RWPE2 (cell line): ENCODE measurements at regions not wholly inside any gene's neighbourhood (a gene's known extent, or its start where the extent isn't known, plus 50 kb on each side); places are given as distances from the start of the nearest gene placed in this dataset.

Source experiments
- ATAC-seq: fragments of 200-7000 bp; cut with Tn5 transposase; 3 replicates; pipeline ENCODE4 v1.9.1; 2021; ENCODE audit warnings: low read depth
- DNase-seq: peaks from one replicate; pipeline ENCODE4 v3.0.0-alpha.2; 2020; ENCODE audit warnings: low spot score
- H3K27ac ChIP-seq: fragments of 450-650 bp; 2 replicates; pipeline ENCODE4 v1.5.1; 2017; ENCODE audit warnings: mild to moderate bottlenecking; ENCODE audit not compliant: poor library complexity, severe bottlenecking
- H3K27me3 ChIP-seq: fragments of 250-450 bp; sonication (Bioruptor Pico); 2 replicates; pipeline ENCODE4 v1.5.1; 2021; ENCODE audit warnings: mild to moderate bottlenecking, moderate library complexity; ENCODE audit not compliant: insufficient read depth, poor library complexity, severe bottlenecking
- H3K36me3 ChIP-seq: fragments of 250-450 bp; sonication (Bioruptor Pico); 2 replicates; pipeline ENCODE4 v1.5.1; 2020; ENCODE audit warnings: low read depth, mild to moderate bottlenecking, moderate library complexity
- H3K4me1 ChIP-seq: fragments of 250-450 bp; sonication (Bioruptor Pico); 2 replicates; pipeline ENCODE4 v1.5.1; 2021; ENCODE audit warnings: mild to moderate bottlenecking, moderate library complexity; ENCODE audit not compliant: insufficient read depth, poor library complexity, severe bottlenecking
- H3K4me3 ChIP-seq: fragments of 250-450 bp; sonication (Bioruptor Pico); 2 replicates; pipeline ENCODE4 v1.5.1; 2021; ENCODE audit warnings: mild to moderate bottlenecking, moderate library complexity; ENCODE audit not compliant: severe bottlenecking
- H3K9me3 ChIP-seq: fragments of 250-450 bp; sonication (Bioruptor Pico); 2 replicates; pipeline ENCODE4 v1.5.1; 2021; ENCODE audit warnings: mild to moderate bottlenecking, moderate library complexity; ENCODE audit not compliant: severe bottlenecking
- TF ChIP-seq, protein P1 (sequence below): fragments of 450-650 bp; IDR thresholded peaks from one replicate; pipeline ENCODE4 v1.5.1; 2017; ENCODE audit warnings: mild to moderate bottlenecking, moderate library complexity; ENCODE audit not compliant: poor library complexity, severe bottlenecking

DNA sequence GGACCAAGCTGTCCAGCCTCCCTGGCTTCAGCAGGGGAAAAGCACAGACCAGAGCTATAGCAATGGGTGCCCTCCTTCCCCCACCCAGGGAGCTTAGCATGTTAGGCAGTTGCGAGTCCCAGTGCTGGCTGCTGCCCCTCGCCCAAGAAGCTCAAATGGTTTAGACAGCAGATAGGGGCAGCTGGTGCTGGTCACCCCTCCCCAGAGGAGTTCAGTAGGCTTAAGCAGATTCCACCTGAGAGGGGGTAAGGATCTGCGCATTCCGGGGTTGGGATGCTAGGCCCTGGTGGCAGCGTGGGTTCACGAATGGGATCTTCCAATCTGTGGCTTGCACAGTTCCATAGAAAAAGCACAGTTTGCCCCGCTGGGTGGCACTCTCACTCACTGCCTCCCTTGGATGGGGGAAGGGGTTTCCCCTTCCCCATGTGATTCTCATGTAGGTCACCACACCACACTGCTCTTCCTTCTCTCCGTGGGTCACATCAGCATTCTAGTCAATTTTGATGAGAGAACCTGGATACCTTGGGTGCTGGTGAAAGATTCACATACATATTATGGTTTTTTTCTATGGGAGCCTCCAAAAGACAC is 665.6 kb downstream of the C12orf50 start:
- Histone ChIP-seq H3K27me3 (no peaks in the 10 kb centered on the region), H3K4me3 (no peak overlapping the region), H3K9me3 (no peaks in the 10 kb centered on the region), H3K27ac (no peak overlapping the region), H3K36me3 (no peaks in the 10 kb centered on the region), H3K4me1 (no peaks in the 10 kb centered on the region)
- DNase-seq (no peak), ATAC-seq (no peak)
- TF ChIP-seq, protein P1, sequence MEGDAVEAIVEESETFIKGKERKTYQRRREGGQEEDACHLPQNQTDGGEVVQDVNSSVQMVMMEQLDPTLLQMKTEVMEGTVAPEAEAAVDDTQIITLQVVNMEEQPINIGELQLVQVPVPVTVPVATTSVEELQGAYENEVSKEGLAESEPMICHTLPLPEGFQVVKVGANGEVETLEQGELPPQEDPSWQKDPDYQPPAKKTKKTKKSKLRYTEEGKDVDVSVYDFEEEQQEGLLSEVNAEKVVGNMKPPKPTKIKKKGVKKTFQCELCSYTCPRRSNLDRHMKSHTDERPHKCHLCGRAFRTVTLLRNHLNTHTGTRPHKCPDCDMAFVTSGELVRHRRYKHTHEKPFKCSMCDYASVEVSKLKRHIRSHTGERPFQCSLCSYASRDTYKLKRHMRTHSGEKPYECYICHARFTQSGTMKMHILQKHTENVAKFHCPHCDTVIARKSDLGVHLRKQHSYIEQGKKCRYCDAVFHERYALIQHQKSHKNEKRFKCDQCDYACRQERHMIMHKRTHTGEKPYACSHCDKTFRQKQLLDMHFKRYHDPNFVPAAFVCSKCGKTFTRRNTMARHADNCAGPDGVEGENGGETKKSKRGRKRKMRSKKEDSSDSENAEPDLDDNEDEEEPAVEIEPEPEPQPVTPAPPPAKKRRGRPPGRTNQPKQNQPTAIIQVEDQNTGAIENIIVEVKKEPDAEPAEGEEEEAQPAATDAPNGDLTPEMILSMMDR, result no peak

DNA sequence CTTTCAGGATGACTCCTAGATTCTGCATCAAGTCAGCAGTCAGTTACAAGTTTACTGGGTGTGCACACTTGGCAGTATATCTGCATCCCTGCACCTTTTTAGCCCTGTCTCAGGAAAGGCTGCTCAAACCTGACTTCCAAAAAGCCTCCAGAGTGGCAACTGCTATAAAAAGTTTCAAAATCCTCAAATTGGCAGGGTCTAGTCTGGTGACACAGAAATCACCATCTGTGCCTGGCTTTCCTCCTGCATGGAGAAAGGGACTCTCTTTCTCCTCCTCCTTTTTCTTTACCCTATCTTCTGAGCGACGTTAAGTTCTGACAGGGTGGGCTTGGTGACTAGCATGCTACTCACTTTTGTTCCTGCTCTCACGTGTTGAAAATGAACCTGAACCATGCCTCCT is 679.5 kb downstream of the C12orf50 start:
- TF ChIP-seq, protein P1, result no peak
- no peak overlapping the region for H3K27ac ChIP-seq
- no peak overlapping the region for H3K4me3 ChIP-seq
- H3K4me1 ChIP-seq, result no peaks in the 10 kb centered on the region
- H3K9me3 ChIP-seq, result no peaks in the 10 kb centered on the region
- no peaks in the 10 kb centered on the region for H3K36me3 ChIP-seq
- DNase-seq, result no peak
- H3K27me3 ChIP-seq, result no peaks in the 10 kb centered on the region
- no peak for ATAC-seq

DNA sequence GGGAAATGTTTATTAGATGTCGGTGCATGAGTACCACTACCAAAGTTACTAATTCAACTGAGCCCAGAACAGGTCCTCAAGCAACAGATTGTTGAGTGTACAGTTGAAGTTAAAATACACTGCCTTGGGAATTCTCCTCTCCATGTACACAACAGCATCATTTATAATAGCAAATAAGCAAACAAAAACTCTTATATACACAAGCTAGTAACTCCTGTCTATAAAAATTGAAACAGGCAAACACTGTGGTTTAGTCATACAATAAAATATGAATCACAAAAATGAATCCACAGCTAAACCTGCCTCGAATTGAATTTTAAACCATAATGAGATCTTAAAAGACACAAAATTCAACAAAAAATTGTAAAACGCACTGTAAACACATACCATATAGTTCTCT is 681.1 kb downstream of the C12orf50 start:
- Histone ChIP-seq H3K27me3 (no peaks in the 10 kb centered on the region), H3K27ac (no peak overlapping the region), H3K36me3 (no peaks in the 10 kb centered on the region), H3K4me1 (no peaks in the 10 kb centered on the region), H3K9me3 (no peaks in the 10 kb centered on the region), H3K4me3 (no peak overlapping the region)
- DNase-seq (no peak), ATAC-seq (no peak)
- TF ChIP-seq, protein P1, result no peak

DNA sequence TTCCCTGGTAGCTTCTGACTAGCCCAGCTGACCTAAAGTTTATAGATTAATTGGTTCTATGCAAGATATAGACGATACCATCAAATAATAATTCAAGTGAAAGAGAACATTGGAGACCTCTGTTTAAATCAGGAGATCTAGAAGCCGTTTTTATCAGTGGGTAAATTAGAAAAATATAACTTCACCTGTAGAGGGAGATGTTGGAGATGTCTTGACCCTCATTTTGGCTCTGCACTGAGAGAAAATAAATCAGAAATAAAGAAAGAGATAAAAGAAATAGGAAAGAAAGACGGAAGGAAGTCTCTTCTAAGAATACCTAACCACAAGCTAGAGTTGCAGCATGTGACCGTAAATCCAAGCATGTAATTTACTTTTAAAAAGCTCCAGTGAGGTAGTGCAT is 684.5 kb downstream of the C12orf50 start:
- H3K4me3 ChIP-seq, result no peak overlapping the region
- H3K27me3 ChIP-seq, result no peaks in the 10 kb centered on the region
- no peak overlapping the region for H3K27ac ChIP-seq
- no peaks in the 10 kb centered on the region for H3K36me3 ChIP-seq
- H3K9me3 ChIP-seq, result no peaks in the 10 kb centered on the region
- H3K4me1 ChIP-seq, result no peaks in the 10 kb centered on the region
- ATAC-seq, result no peak
- no peak for DNase-seq
- TF ChIP-seq, protein P1, result peak; percentile 50

DNA sequence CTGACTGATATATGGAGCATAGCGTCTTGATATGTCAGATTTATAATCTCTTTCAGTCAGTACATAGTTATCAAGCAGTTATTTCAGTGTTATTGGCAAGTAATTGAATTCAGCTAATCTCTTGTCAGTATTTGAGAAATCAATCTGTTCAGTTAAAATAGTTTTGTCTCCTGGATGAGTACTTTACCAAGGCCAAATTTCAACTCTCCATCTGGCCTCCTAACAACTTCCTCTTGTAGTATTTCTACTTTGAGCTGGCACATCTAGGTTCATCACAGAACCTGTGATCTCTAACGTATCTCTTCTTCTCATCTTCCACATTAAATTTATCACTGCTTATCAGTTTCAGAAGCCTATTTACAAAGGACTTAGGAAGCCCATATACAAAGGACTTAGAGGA is 690.5 kb downstream of the C12orf50 start:
- ATAC-seq, result no peak
- Histone ChIP-seq H3K4me1 (no peaks in the 10 kb centered on the region), H3K27me3 (no peaks in the 10 kb centered on the region), H3K9me3 (no peaks in the 10 kb centered on the region), H3K27ac (no peak overlapping the region), H3K36me3 (no peaks in the 10 kb centered on the region), H3K4me3 (no peak overlapping the region)
- TF ChIP-seq, protein P1, result no peak
- no peak for DNase-seq
